Gastroesophageal sphincter (tissue), 4 donors: ENCODE measurements at regions not wholly inside any gene's neighbourhood (a gene's known extent, or its start where the extent isn't known, plus 50 kb on each side); places are given as distances from the start of the nearest gene placed in this dataset.

ENCODE experiments used
- ATAC-seq: fragments of 150-250 bp; one replicate; pipeline ENCODE4 v1.9.1; 2016; ENCODE audit warnings: mild to moderate bottlenecking, moderate library complexity
- H3K27ac ChIP-seq, 4 donors: fragments of 200-600 bp; sonication (generic) in 3 of 4; 1 replicate in 3 of 4; 2 replicates in 1 of 4; pipeline ENCODE4 v1.5.1; 2016 to 2019
- H3K27me3 ChIP-seq: fragments of 200-600 bp; sonication (generic); one replicate; pipeline ENCODE4 v1.5.1; 2019
- H3K36me3 ChIP-seq, 2 donors: fragments of 200-600 bp; sonication (generic); one replicate each; pipeline ENCODE4 v1.5.1; 2019; ENCODE audit warnings: control low read depth in 1 of 2
- H3K4me1 ChIP-seq, 3 donors: fragments of 200-600 bp; sonication (generic); 1 replicate in 2 of 3; 2 replicates in 1 of 3; pipeline ENCODE4 v1.5.1; 2016 to 2019; ENCODE audit warnings: control low read depth in 2 of 3
- H3K4me3 ChIP-seq, 2 donors: fragments of 200-600 bp; sonication (generic); one replicate each; pipeline ENCODE4 v1.5.1; 2019; ENCODE audit warnings: mild to moderate bottlenecking in 1 of 2, moderate library complexity in 1 of 2
- H3K9me3 ChIP-seq, 3 donors: fragments of 200-600 bp; sonication (generic); one replicate each; pipeline ENCODE4 v1.5.1; 2017 to 2019; ENCODE audit warnings: control low read depth in 2 of 3
- CTCF ChIP-seq, 4 experiments: fragments of 200-600 bp in 2 of 4; fragments of 450-650 bp in 2 of 4; sonication (generic) in 1 of 4; IDR thresholded peaks; one replicate each; pipeline ENCODE4 v1.5.1; 2017 to 2019; ENCODE audit warnings: antibody characterized with exemption in 4 of 4, mild to moderate bottlenecking in 2 of 4, moderate library complexity in 2 of 4
- EP300 ChIP-seq: sonication (generic); formaldehyde crosslinking; IDR thresholded peaks from one replicate; pipeline ENCODE4 v1.6.1; 2017; ENCODE audit warnings: antibody characterized with exemption, mild to moderate bottlenecking
- POLR2A ChIP-seq, 2 donors: fragments of 450-650 bp; IDR thresholded peaks; one replicate each; pipeline ENCODE4 v1.6.1; 2017; ENCODE audit warnings: antibody characterized with exemption in 2 of 2, mild to moderate bottlenecking in 2 of 2, moderate library complexity in 1 of 2
- POLR2AphosphoS5 ChIP-seq: sonication (generic); formaldehyde crosslinking; IDR thresholded peaks from one replicate; pipeline ENCODE4 v1.6.1; 2017; ENCODE audit warnings: antibody characterized with exemption
- WGBS, 2 donors: methylation state at CpG; one replicate each; pipeline ENCODE4 v1.1.5; 2018; ENCODE audit warnings: low coverage in 1 of 2; 5-methylcytosine and 5-hydroxymethylcytosine counted together

- Histone ChIP-seq H3K4me3 (no peak overlapping the region), H3K27ac (no peak overlapping the region), H3K9me3 (no peaks in the 10 kb centered on the region), H3K36me3 (no peaks in the 10 kb centered on the region), H3K4me1 (no peaks in the 10 kb centered on the region), H3K27me3 (no peaks in the 10 kb centered on the region)
- ATAC-seq = no peak
- no peak for TF ChIP-seq EP300
- 78 to 92% methylated on average over 7 to 12 of the region's 18 CpGs for WGBS, 2 donors
These were observed 556.4 kb upstream of the SMIM31 start for GRCh38 chr4:164197556-164197955.

- Histone ChIP-seq H3K4me1 (no peaks in the 10 kb centered on the region), H3K36me3 (no peaks in the 10 kb centered on the region), H3K9me3 (no peaks in the 10 kb centered on the region), H3K27ac (no peak overlapping the region), H3K27me3 (no peaks in the 10 kb centered on the region), H3K4me3 (no peak overlapping the region)
- no peak for ATAC-seq
- 71 to 74% methylated on average over 1 to 4 of the region's 4 CpGs for WGBS, 2 donors
- TF ChIP-seq POLR2AphosphoS5 (no peak), EP300 (no peak), POLR2A (IDR thresholded peaks at IDR 0.05) (no peak), CTCF (IDR thresholded peaks at IDR 0.05) (no peak)
These were observed 550.5 kb upstream of the SMIM31 start for GRCh38 chr4:164203476-164203875.

GRCh38 chr4:164204434-164204833 lies 549.5 kb upstream of the SMIM31 start:
- no peaks in the 10 kb centered on the region for H3K36me3 ChIP-seq
- H3K9me3 ChIP-seq = no peaks in the 10 kb centered on the region
- no peak for ATAC-seq
- no peaks in the 10 kb centered on the region for H3K4me1 ChIP-seq
- H3K27me3 ChIP-seq = no peaks in the 10 kb centered on the region
- TF ChIP-seq EP300 = no peak
- no peak for TF ChIP-seq POLR2AphosphoS5
- no peak for TF ChIP-seq POLR2A (IDR thresholded peaks at IDR 0.05)
- TF ChIP-seq CTCF (IDR thresholded peaks at IDR 0.05) = no peak
- H3K27ac ChIP-seq = no peak overlapping the region
- H3K4me3 ChIP-seq = no peak overlapping the region

GRCh38 chr4:164207460-164207859 lies 546.5 kb upstream of the SMIM31 start:
- no peaks in the 10 kb centered on the region for H3K36me3 ChIP-seq
- TF ChIP-seq EP300 (no peak), POLR2AphosphoS5 (no peak), POLR2A (IDR thresholded peaks at IDR 0.05) (no peak), CTCF (IDR thresholded peaks at IDR 0.05) (no peak)
- 83 to 100% methylated on average over 1 to 4 of the region's 5 CpGs for WGBS, 2 donors
- no peaks in the 10 kb centered on the region for H3K9me3 ChIP-seq
- H3K27ac ChIP-seq = no peak overlapping the region
- H3K4me1 ChIP-seq = no peaks in the 10 kb centered on the region
- H3K27me3 ChIP-seq = no peaks in the 10 kb centered on the region
- H3K4me3 ChIP-seq = no peak overlapping the region
- no peak for ATAC-seq

- no peak for TF ChIP-seq CTCF (IDR thresholded peaks at IDR 0.05)
- no peak for TF ChIP-seq POLR2AphosphoS5
- TF ChIP-seq POLR2A (IDR thresholded peaks at IDR 0.05) = no peak
- no peak for TF ChIP-seq EP300
- no peaks in the 10 kb centered on the region for H3K4me1 ChIP-seq
- no peaks in the 10 kb centered on the region for H3K9me3 ChIP-seq
- no peak overlapping the region for H3K27ac ChIP-seq
- no peaks in the 10 kb centered on the region for H3K27me3 ChIP-seq
- H3K36me3 ChIP-seq = no peaks in the 10 kb centered on the region
- no peak for ATAC-seq
- 17 to 50% methylated on average over 1 of the region's 1 CpG for WGBS, 2 donors
- H3K4me3 ChIP-seq = no peak overlapping the region
These were observed 543.6 kb upstream of the SMIM31 start for GRCh38 chr4:164210377-164210776.

GRCh38 chr4:164212134-164212533 lies 541.8 kb upstream of the SMIM31 start:
- Histone ChIP-seq H3K27me3 (no peaks in the 10 kb centered on the region), H3K27ac (no peak overlapping the region), H3K36me3 (no peaks in the 10 kb centered on the region), H3K4me1 (no peaks in the 10 kb centered on the region), H3K9me3 (no peaks in the 10 kb centered on the region), H3K4me3 (no peak overlapping the region)
- no peak for TF ChIP-seq POLR2A (IDR thresholded peaks at IDR 0.05)
- TF ChIP-seq POLR2AphosphoS5 = no peak
- TF ChIP-seq CTCF (IDR thresholded peaks at IDR 0.05) = no peak
- no peak for TF ChIP-seq EP300
- no peak for ATAC-seq
- 88 to 92% methylated on average over 1 of the region's 1 CpG for WGBS, 2 donors
